SK-N-SH (cell line): ENCODE measurements at regions not wholly inside any gene's neighbourhood (a gene's known extent, or its start where the extent isn't known, plus 50 kb on each side); places are given as distances from the start of the nearest gene placed in this dataset.

Source experiments
- CTCF ChIP-seq: fragments of 200-600 bp; sonication (generic); IDR thresholded peaks from 2 replicates; pipeline ENCODE4 v1.6.1; 2017; ENCODE audit warnings: antibody characterized with exemption, mild to moderate bottlenecking, moderate library complexity
- EP300 ChIP-seq, 2 experiments: IDR thresholded peaks; 2 replicates each; pipeline versions ENCODE4 v1.4.0 to v1.6.1; 2012; ENCODE audit warnings: borderline replicate concordance in 1 of 2, low read depth in 1 of 2, low read length in 1 of 2
- EZH2phosphoT487 ChIP-seq: fragments of 200-600 bp; sonication (generic); IDR thresholded peaks from 2 replicates; pipeline ENCODE4 v1.6.1; 2017; ENCODE audit warnings: low read depth, mixed run types, mild to moderate bottlenecking, antibody characterized with exemption, moderate library complexity, borderline replicate concordance
- FOXJ3 ChIP-seq: sonication (generic); formaldehyde crosslinking; IDR thresholded peaks from 2 replicates; pipeline ENCODE4 v1.5.1; 2020; ENCODE audit warnings: mild to moderate bottlenecking, missing genetic modification reagents
- GABPA ChIP-seq: IDR thresholded peaks from 2 replicates; pipeline ENCODE4 v1.4.0; 2012; ENCODE audit warnings: low read depth, mild to moderate bottlenecking
- MAX ChIP-seq: IDR thresholded peaks from 2 replicates; pipeline ENCODE4 v1.4.0; 2012; ENCODE audit warnings: low read depth
- MXI1 ChIP-seq: IDR thresholded peaks from 2 replicates; pipeline ENCODE4 v1.6.1; 2012; ENCODE audit warnings: mild to moderate bottlenecking, low read depth, low read length, improper control_type of control experiment
- REST ChIP-seq: IDR thresholded peaks from 2 replicates; pipeline ENCODE4 v1.6.1; 2012; ENCODE audit warnings: mild to moderate bottlenecking, low read depth, low read length, moderate library complexity
- SIN3A ChIP-seq: IDR thresholded peaks from 2 replicates; pipeline ENCODE4 v1.6.1; 2012; ENCODE audit warnings: low read depth, mild to moderate bottlenecking, low read length, moderate library complexity, borderline replicate concordance
- SMC3 ChIP-seq: IDR thresholded peaks from 2 replicates; pipeline ENCODE4 v1.6.1; 2012; ENCODE audit warnings: low read depth, low read length, improper control_type of control experiment
- USF1 ChIP-seq: IDR thresholded peaks from 2 replicates; pipeline ENCODE4 v1.4.0; 2012; ENCODE audit warnings: low read depth, borderline replicate concordance
- USF2 ChIP-seq: fragments of 150-350 bp; IDR thresholded peaks from 2 replicates; pipeline ENCODE4 v1.6.1; 2017; ENCODE audit warnings: antibody characterized with exemption, low read length, low read depth, borderline replicate concordance

GRCh38 chr2:145029873-145030272 lies 510.0 kb upstream of the ZEB2 start:
- no peak for TF ChIP-seq CTCF
- TF ChIP-seq USF2: no peak
- TF ChIP-seq REST: no peak
- no peak for TF ChIP-seq SMC3
- no peak for TF ChIP-seq GABPA
- no peak for TF ChIP-seq EZH2phosphoT487
- TF ChIP-seq MXI1: no peak
- no peak for TF ChIP-seq MAX
- no peak for TF ChIP-seq USF1
- TF ChIP-seq FOXJ3: no peak
- no peak for TF ChIP-seq SIN3A
- TF ChIP-seq EP300 (IDR thresholded peaks at IDR 0.05; ENCODE audit: borderline replicate concordance in 1 of 2, low read depth in 1 of 2, low read length in 1 of 2): no peak
